ENCODE measurements at regions not wholly inside any gene's neighbourhood (a gene's known extent, or its start where the extent isn't known, plus 50 kb on each side); places are given as distances from the start of the nearest gene placed in this dataset.

- Histone ChIP-seq H2AFZ (ENCODE audit: low read length) (no peak overlapping the region), H3K79me2 (ENCODE audit: insufficient read depth, low read length) (no peaks in the 10 kb centered on the region), H3K9me3 (ENCODE audit: low read depth, low read length) (no peaks in the 10 kb centered on the region), H3K4me1 (ENCODE audit: insufficient read depth, low read length) (peaks cover 12% of the 10 kb centered on the region), H4K20me1 (ENCODE audit: insufficient read depth, low read length) (no peaks in the 10 kb centered on the region), H3K36me3 (ENCODE audit: insufficient read depth, low read length) (no peaks in the 10 kb centered on the region), H3K27ac (ENCODE audit: low read depth, low read length) (no peak overlapping the region), H3K4me2 (ENCODE audit: insufficient read depth, low read length) (no peak overlapping the region), H3K27me3 (ENCODE audit: insufficient read depth, low read length) (no peaks in the 10 kb centered on the region), H3K4me3 (ENCODE audit: insufficient read depth, low read length) (no peak overlapping the region)
- no peak for TF ChIP-seq CTCF (IDR thresholded peaks at IDR 0.05; ENCODE audit: extremely low read depth, low read depth, low read length)
- no peak for DNase-seq (ENCODE audit: insufficient read length, low spot score, missing footprints)
Observed at GRCh38 chr1:212182579-212182978, 102.6 kb upstream of the PPP2R5A start.

- H3K36me3 ChIP-seq (ENCODE audit: insufficient read depth, low read length), result no peaks in the 10 kb centered on the region
- no peak for DNase-seq (ENCODE audit: insufficient read length, low spot score, missing footprints)
- TF ChIP-seq CTCF (IDR thresholded peaks at IDR 0.05; ENCODE audit: extremely low read depth, low read depth, low read length), result no peak
- H3K4me3 ChIP-seq (ENCODE audit: insufficient read depth, low read length), result no peak overlapping the region
- H4K20me1 ChIP-seq (ENCODE audit: insufficient read depth, low read length), result no peaks in the 10 kb centered on the region
- H3K27ac ChIP-seq (ENCODE audit: low read depth, low read length), result no peak overlapping the region
- no peak overlapping the region for H2AFZ ChIP-seq (ENCODE audit: low read length)
- no peaks in the 10 kb centered on the region for H3K27me3 ChIP-seq (ENCODE audit: insufficient read depth, low read length)
- H3K4me1 ChIP-seq (ENCODE audit: insufficient read depth, low read length), result peaks cover 5% of the 10 kb centered on the region
- no peaks in the 10 kb centered on the region for H3K79me2 ChIP-seq (ENCODE audit: insufficient read depth, low read length)
- no peak overlapping the region for H3K4me2 ChIP-seq (ENCODE audit: insufficient read depth, low read length)
- no peaks in the 10 kb centered on the region for H3K9me3 ChIP-seq (ENCODE audit: low read depth, low read length)
Observed at GRCh38 chr1:212186427-212187207, 98.6 kb upstream of the PPP2R5A start.

- Histone ChIP-seq H4K20me1 (ENCODE audit: insufficient read depth, low read length) (no peaks in the 10 kb centered on the region), H3K4me3 (ENCODE audit: insufficient read depth, low read length) (no peak overlapping the region), H3K27me3 (ENCODE audit: insufficient read depth, low read length) (no peaks in the 10 kb centered on the region), H3K9me3 (ENCODE audit: low read depth, low read length) (no peaks in the 10 kb centered on the region), H3K4me2 (ENCODE audit: insufficient read depth, low read length) (no peak overlapping the region), H3K79me2 (ENCODE audit: insufficient read depth, low read length) (no peaks in the 10 kb centered on the region), H3K4me1 (ENCODE audit: insufficient read depth, low read length) (peaks cover 5% of the 10 kb centered on the region), H3K27ac (ENCODE audit: low read depth, low read length) (peak overlapping the region; percentile 0), H2AFZ (ENCODE audit: low read length) (no peak overlapping the region), H3K36me3 (ENCODE audit: insufficient read depth, low read length) (no peaks in the 10 kb centered on the region)
- no peak for DNase-seq (ENCODE audit: insufficient read length, low spot score, missing footprints)
- TF ChIP-seq CTCF (IDR thresholded peaks at IDR 0.05; ENCODE audit: extremely low read depth, low read depth, low read length), result no peak
Observed at GRCh38 chr1:212188599-212189351, 96.4 kb upstream of the PPP2R5A start.

GRCh38 chr1:212189352-212189738, 95.9 kb upstream of the PPP2R5A start:
- Histone ChIP-seq H3K79me2 (ENCODE audit: insufficient read depth, low read length) (no peaks in the 10 kb centered on the region), H4K20me1 (ENCODE audit: insufficient read depth, low read length) (no peaks in the 10 kb centered on the region), H3K27ac (ENCODE audit: low read depth, low read length) (no peak overlapping the region), H3K4me1 (ENCODE audit: insufficient read depth, low read length) (peaks cover 5% of the 10 kb centered on the region), H3K36me3 (ENCODE audit: insufficient read depth, low read length) (no peaks in the 10 kb centered on the region), H3K9me3 (ENCODE audit: low read depth, low read length) (no peaks in the 10 kb centered on the region), H3K4me3 (ENCODE audit: insufficient read depth, low read length) (no peak overlapping the region), H2AFZ (ENCODE audit: low read length) (no peak overlapping the region), H3K4me2 (ENCODE audit: insufficient read depth, low read length) (no peak overlapping the region), H3K27me3 (ENCODE audit: insufficient read depth, low read length) (no peaks in the 10 kb centered on the region)
- DNase-seq (ENCODE audit: insufficient read length, low spot score, missing footprints), result no peak
- no peak for TF ChIP-seq CTCF (IDR thresholded peaks at IDR 0.05; ENCODE audit: extremely low read depth, low read depth, low read length)
